HUES48 (cell line): ENCODE measurements at regions not wholly inside any gene's neighbourhood (a gene's known extent, or its start where the extent isn't known, plus 50 kb on each side); places are given as distances from the start of the nearest gene placed in this dataset.
A peak's percentile ranks its signal among the peaks of the same experiment; 100 is the strongest.

Experiments
- H3K27ac ChIP-seq: one replicate; pipeline ENCODE4 v1.7.0; 2013; ENCODE audit warnings: low read depth, low read length, inconsistent platforms
- H3K27me3 ChIP-seq: 2 replicates; pipeline ENCODE4 v1.6.1; 2013; ENCODE audit warnings: mild to moderate bottlenecking, low read length; ENCODE audit not compliant: control insufficient read depth, insufficient read depth
- H3K36me3 ChIP-seq: 2 replicates; pipeline ENCODE4 v1.6.1; 2013; ENCODE audit warnings: low read length; ENCODE audit not compliant: control insufficient read depth, insufficient read depth
- H3K4me1 ChIP-seq: 2 replicates; pipeline ENCODE4 v1.6.1; 2013; ENCODE audit warnings: mild to moderate bottlenecking, low read length; ENCODE audit not compliant: control insufficient read depth, insufficient read depth
- H3K4me3 ChIP-seq: 2 replicates; pipeline ENCODE4 v1.5.1; 2013; ENCODE audit warnings: mild to moderate bottlenecking, low read depth, low read length
- H3K9ac ChIP-seq: 2 replicates; pipeline ENCODE4 v1.6.1; 2013; ENCODE audit warnings: mild to moderate bottlenecking, low read depth, low read length, moderate library complexity
- H3K9me3 ChIP-seq: 2 replicates; pipeline ENCODE4 v1.6.1; 2013; ENCODE audit warnings: low read length; ENCODE audit not compliant: control insufficient read depth, insufficient read depth

- Histone ChIP-seq H3K27ac (no peak overlapping the region), H3K36me3 (no peaks in the 10 kb centered on the region), H3K9me3 (no peaks in the 10 kb centered on the region), H3K27me3 (no peaks in the 10 kb centered on the region), H3K9ac (no peak overlapping the region), H3K4me1 (peaks cover 11% of the 10 kb centered on the region; the same call in 1 of the 2 replicates), H3K4me3 (no peak overlapping the region)
These were observed 123.1 kb upstream of the ARL4C start for GRCh38 chr2:234620018-234620417.

DNA sequence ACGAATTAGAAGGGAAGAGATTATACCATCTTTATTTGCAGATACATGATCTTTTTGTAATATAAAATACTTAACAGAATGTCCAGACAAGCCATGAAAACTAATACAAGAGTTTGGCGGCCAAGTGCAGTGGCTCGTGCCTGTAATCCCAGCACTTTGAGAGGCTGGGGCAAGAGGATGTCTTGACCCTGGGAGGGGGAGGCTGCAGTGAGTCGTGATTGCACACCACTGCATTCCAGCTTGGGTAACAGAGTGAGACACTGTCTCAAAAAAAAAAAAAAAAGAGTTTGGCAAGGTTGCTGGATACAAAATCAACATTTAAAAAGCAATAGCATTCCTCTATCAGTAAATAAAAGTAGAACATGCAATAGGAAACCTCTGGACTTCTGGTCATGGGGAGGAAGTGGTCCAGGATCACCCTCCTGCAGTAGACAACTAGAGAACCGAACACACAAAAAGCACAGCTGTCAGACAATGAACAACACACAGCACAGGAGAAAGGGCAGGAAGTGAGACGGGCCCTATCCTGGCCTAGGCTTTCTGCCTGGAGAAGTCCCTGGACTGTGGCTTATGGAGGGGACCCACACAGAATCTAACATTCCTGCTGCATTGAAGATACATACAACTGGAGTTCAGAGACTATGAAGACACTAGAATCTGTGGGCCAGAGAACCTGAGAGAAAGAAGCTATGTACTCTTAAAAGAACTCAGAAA lies 118.9 kb upstream of the ARL4C start:
- Histone ChIP-seq H3K36me3 (no peaks in the 10 kb centered on the region), H3K9ac (no peak overlapping the region), H3K4me1 (no peaks in the 10 kb centered on the region), H3K27ac (no peak overlapping the region), H3K9me3 (no peaks in the 10 kb centered on the region), H3K4me3 (no peak overlapping the region), H3K27me3 (no peaks in the 10 kb centered on the region)

DNA sequence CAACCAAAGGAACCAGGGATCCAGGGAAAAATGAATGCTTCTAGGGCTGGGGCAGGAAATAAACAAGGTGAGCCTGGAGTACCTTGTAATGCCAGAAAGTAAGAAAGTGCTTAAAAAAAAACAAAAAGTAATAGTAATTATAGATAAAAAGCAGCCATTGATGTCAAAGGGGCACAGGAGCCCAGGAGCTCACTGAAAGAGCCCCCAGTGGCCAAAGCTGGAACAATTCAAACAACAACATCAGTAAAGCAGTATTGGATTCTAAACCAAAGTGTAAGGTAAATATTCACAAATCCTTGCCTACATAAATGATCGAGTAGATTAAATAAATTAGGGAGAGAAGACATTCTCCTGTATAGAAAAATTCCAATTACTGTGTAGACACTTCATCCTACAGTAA lies 114.3 kb upstream of the ARL4C start:
- Histone ChIP-seq H3K4me1 (no peaks in the 10 kb centered on the region), H3K9ac (no peak overlapping the region), H3K27me3 (no peaks in the 10 kb centered on the region), H3K9me3 (no peaks in the 10 kb centered on the region), H3K36me3 (no peaks in the 10 kb centered on the region), H3K4me3 (no peak overlapping the region), H3K27ac (no peak overlapping the region)

DNA sequence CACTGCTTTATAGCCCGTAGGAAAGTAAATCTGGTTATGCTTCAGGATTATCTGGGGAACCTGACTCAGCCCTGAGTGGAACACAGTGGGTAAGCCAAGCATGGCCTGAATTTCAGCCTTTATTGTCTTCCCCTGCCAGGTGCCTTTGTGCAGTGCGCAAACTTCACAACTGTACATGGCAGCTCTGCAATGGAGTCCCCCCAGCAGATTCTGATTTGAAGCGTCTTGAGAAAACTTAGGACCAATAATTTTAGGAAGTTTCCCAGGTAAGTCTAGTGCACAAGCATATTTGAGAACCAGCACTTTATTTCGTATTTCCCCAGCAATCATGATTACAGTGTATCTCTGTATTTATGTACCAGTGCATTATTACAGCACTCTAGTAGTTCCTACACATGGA lies 112.1 kb upstream of the ARL4C start:
- Histone ChIP-seq H3K4me1 (no peaks in the 10 kb centered on the region), H3K9me3 (no peaks in the 10 kb centered on the region), H3K9ac (no peak overlapping the region), H3K27ac (no peak overlapping the region), H3K4me3 (no peak overlapping the region), H3K36me3 (no peaks in the 10 kb centered on the region), H3K27me3 (no peaks in the 10 kb centered on the region)

DNA sequence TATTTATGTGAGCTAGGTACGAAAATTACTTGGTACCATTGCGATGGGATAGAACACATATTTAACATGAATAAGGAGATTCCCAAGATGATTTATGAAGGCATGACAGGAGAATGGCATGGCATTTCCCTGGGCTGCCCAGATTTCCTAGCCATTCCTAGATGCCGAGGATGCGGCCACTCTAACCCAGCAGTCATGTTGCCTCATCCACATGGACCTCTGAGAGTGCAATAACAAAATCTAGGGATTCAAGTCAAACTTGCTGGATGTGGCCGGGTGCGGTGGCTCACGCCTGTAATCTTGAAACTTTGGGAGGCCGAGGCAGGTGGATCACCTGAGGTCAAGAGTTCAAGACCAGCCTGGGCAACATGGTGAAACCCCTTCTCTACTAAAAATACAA lies 110.8 kb upstream of the ARL4C start:
- no peaks in the 10 kb centered on the region for H3K4me1 ChIP-seq
- H3K27ac ChIP-seq = no peak overlapping the region
- H3K9me3 ChIP-seq = no peaks in the 10 kb centered on the region
- H3K36me3 ChIP-seq = no peaks in the 10 kb centered on the region
- no peak overlapping the region for H3K9ac ChIP-seq
- no peaks in the 10 kb centered on the region for H3K27me3 ChIP-seq
- no peak overlapping the region for H3K4me3 ChIP-seq

DNA sequence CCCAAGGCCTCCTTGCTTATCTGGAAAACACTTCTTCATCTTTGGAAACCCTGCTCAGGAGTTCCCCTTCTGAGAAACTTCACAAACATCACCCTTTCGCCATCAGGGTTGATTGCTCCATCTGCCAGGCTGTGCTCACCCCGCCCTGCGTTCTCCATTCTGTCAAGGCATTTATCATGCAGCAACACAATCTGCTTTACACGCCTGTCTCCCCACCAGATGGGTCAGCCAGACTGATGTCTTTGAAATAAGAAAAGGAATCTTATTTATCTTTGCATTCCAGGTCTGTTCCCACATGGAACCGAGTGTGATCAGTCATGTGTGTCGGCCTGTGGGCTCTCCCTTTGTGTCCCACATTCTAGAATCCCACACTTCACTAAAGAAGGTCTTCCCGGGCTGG lies 110.0 kb upstream of the ARL4C start:
- no peak overlapping the region for H3K9ac ChIP-seq
- no peaks in the 10 kb centered on the region for H3K9me3 ChIP-seq
- H3K27ac ChIP-seq = no peak overlapping the region
- H3K36me3 ChIP-seq = no peaks in the 10 kb centered on the region
- H3K4me1 ChIP-seq = no peaks in the 10 kb centered on the region
- H3K27me3 ChIP-seq = no peaks in the 10 kb centered on the region
- no peak overlapping the region for H3K4me3 ChIP-seq

DNA sequence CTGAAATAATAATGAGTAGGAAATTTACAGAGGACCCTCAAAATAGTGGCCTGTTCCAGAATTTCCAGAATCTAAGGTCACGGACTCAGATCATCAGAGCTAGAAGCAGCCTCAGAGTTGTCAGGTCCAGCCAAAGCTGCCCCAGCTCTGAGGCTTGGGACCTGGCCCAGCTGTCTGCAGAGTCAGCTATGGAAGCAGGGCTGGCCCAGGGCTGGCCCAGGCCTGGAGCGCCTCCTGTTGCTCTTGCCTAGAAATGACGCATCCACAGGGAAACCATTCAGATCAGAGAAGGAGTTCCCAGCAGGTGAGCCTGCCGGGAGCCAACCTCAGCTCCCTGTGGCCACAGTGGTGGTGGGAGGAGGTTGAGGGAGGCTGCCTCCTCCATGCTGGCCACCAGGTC lies 106.7 kb upstream of the ARL4C start:
- peaks cover 4% of the 10 kb centered on the region; the same call in 1 of the 2 replicates for H3K4me1 ChIP-seq
- no peak overlapping the region for H3K9ac ChIP-seq
- 0 out of 2 replicates have a peak, but pooled peaks cover 3% of the 10 kb centered on the region for H3K9me3 ChIP-seq
- H3K27me3 ChIP-seq = no peaks in the 10 kb centered on the region
- no peak overlapping the region for H3K4me3 ChIP-seq
- H3K36me3 ChIP-seq = no peaks in the 10 kb centered on the region
- no peak overlapping the region for H3K27ac ChIP-seq

DNA sequence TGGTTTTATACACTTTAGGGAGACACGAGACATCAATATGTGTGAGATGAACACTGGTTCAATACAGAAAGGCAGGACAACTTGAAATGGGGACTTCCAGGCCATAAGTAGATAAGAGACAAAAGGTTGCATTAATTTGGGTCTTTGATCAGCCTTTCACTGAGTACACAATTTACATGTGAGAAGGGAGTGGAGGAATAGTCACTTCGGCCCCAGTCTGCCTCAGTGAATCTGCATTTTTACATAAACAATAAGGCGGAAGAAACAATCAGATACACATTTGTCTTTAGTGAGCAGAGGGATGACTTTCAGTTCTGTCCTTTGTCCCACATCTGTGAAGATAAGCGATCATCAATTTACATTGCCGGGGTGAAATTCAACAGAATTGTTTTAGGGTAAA lies 104.3 kb upstream of the ARL4C start:
- Histone ChIP-seq H3K9ac (no peak overlapping the region), H3K4me1 (peaks cover 17% of the 10 kb centered on the region), H3K36me3 (no peaks in the 10 kb centered on the region), H3K9me3 (0 out of 2 replicates have a peak, but pooled peaks cover 3% of the 10 kb centered on the region), H3K27ac (no peak overlapping the region), H3K27me3 (no peaks in the 10 kb centered on the region), H3K4me3 (no peak overlapping the region)

GRCh38 chr2:234597576-234597861 lies 100.6 kb upstream of the ARL4C start:
- H3K9ac ChIP-seq = peak overlapping the region; percentile 29; the same call in 1 of the 2 replicates
- H3K9me3 ChIP-seq = 0 out of 2 replicates have a peak, but pooled peaks cover 3% of the 10 kb centered on the region
- H3K4me1 ChIP-seq = peaks cover 22% of the 10 kb centered on the region
- H3K27me3 ChIP-seq = no peaks in the 10 kb centered on the region
- H3K27ac ChIP-seq = peak overlapping the region; percentile 98
- H3K36me3 ChIP-seq = no peaks in the 10 kb centered on the region
- H3K4me3 ChIP-seq = no peak overlapping the region

DNA sequence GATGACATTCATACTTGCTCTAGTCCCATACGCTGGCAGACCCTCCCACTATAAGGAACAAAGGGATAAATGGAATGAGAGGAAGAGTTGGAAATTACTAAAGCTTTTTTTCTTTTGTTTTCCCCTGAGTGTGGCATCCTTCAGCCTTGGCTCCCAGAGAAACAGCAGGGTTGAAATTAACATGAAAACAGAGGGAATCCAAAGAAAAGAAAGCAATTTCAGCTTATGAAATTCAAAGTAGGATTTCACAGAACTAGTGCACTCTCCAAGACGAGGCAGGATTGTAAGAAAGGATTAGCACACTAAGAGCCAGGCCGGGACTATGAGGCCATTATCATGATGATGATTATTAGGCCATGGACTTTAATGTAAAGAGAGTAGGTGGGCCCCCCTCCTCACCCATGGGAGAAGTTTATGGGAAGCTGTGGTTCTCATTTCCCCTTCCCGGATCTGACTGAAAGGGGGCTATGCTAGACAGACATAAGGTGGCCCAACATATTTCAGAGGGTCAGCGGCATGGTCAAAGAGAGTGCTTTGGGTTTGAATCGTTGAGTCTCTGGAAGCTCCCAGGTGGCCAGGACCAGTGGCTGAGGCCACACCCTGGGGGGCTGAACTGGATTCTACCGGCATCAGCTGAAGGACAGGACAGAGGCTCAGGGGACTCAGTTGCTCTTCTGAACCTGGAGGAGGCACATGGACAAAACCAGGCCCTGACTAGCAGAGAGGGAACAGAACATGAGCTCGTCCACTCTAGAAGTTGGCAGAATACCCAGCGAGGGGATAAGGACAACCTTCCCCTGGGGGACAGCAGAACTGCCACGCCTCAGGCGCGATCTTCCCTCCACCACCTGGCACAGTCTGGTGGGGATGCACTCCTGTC lies 100.1 kb upstream of the ARL4C start:
- 0 out of 2 replicates have a peak, but pooled peaks cover 3% of the 10 kb centered on the region for H3K9me3 ChIP-seq
- peak overlapping the region; percentile 50; the same call in 1 of the 2 replicates for H3K9ac ChIP-seq
- no peak overlapping the region for H3K4me3 ChIP-seq
- H3K27me3 ChIP-seq = no peaks in the 10 kb centered on the region
- H3K4me1 ChIP-seq = peaks cover 22% of the 10 kb centered on the region
- H3K36me3 ChIP-seq = no peaks in the 10 kb centered on the region
- peak overlapping the region; percentile 98 for H3K27ac ChIP-seq

GRCh38 chr2:234595829-234596228 lies 98.9 kb upstream of the ARL4C start:
- peaks cover 18% of the 10 kb centered on the region for H3K4me1 ChIP-seq
- H3K4me3 ChIP-seq = no peak overlapping the region
- peak overlapping the region; percentile 98 for H3K27ac ChIP-seq
- 0 out of 2 replicates have a peak, but pooled peaks cover 3% of the 10 kb centered on the region for H3K9me3 ChIP-seq
- no peaks in the 10 kb centered on the region for H3K36me3 ChIP-seq
- H3K9ac ChIP-seq = peak overlapping the region; percentile 50; the same call in 1 of the 2 replicates
- H3K27me3 ChIP-seq = no peaks in the 10 kb centered on the region
